AG10803 (cell line): ENCODE measurements at regions not wholly inside any gene's neighbourhood (a gene's known extent, or its start where the extent isn't known, plus 50 kb on each side); places are given as distances from the start of the nearest gene placed in this dataset.

Source experiments
- DNase-seq: peaks from one replicate; pipeline ENCODE4 v3.0.0; 2010; ENCODE audit warnings: low read depth
- H3K4me3 ChIP-seq: 2 replicates; pipeline ENCODE4 v1.5.1; 2011; ENCODE audit warnings: mild to moderate bottlenecking, low read length, control low read depth
- CTCF ChIP-seq: conservative IDR thresholded peaks from 2 replicates; pipeline ENCODE4 v1.5.1; 2011; ENCODE audit warnings: mild to moderate bottlenecking, low read length, control low read depth, inconsistent platforms

GRCh38 chrX:148322906-148323305 lies 177.5 kb upstream of the AFF2 start:
- H3K4me3 ChIP-seq: no peak overlapping the region
- DNase-seq: no peak
- no peak for TF ChIP-seq CTCF

GRCh38 chrX:148333989-148334388 lies 166.4 kb upstream of the AFF2 start:
- H3K4me3 ChIP-seq: no peak overlapping the region
- no peak for DNase-seq
- no peak for TF ChIP-seq CTCF

GRCh38 chrX:148337873-148338272 lies 162.5 kb upstream of the AFF2 start:
- TF ChIP-seq CTCF: no peak
- DNase-seq: no peak
- H3K4me3 ChIP-seq: no peak overlapping the region

GRCh38 chrX:148354916-148355315 lies 145.5 kb upstream of the AFF2 start:
- DNase-seq: no peak
- no peak overlapping the region for H3K4me3 ChIP-seq
- no peak for TF ChIP-seq CTCF

- H3K4me3 ChIP-seq: no peak overlapping the region
- DNase-seq: no peak
- TF ChIP-seq CTCF: no peak
Measured at GRCh38 chrX:148361641-148362040, 138.8 kb upstream of the AFF2 start.

- TF ChIP-seq CTCF: no peak
- no peak overlapping the region for H3K4me3 ChIP-seq
- DNase-seq: no peak
Measured at GRCh38 chrX:148363471-148364235, 136.8 kb upstream of the AFF2 start.

GRCh38 chrX:148365233-148365632 lies 135.2 kb upstream of the AFF2 start:
- TF ChIP-seq CTCF: no peak
- DNase-seq: no peak

More at GRCh38 chrX:148365233-148365632, 135.2 kb upstream of the AFF2 start:
- no peak overlapping the region for H3K4me3 ChIP-seq
